Adrenal gland (tissue), 9 donors: ENCODE measurements at regions not wholly inside any gene's neighbourhood (a gene's known extent, or its start where the extent isn't known, plus 50 kb on each side); places are given as distances from the start of the nearest gene placed in this dataset.
A peak's percentile ranks its signal among the peaks of the same experiment; 100 is the strongest.

ENCODE experiments used
- DNase-seq, 7 donors: peaks; one replicate each; pipeline ENCODE4 v3.0.0-alpha.2; 2019 to 2020
- H3K27ac ChIP-seq, 5 donors: fragments of 200-600 bp; sonication (generic) in 4 of 5; 1 replicate in 3 of 5; 2 replicates in 2 of 5; pipeline versions ENCODE4 v1.5.1 to v1.8.0; 2016 to 2020; ENCODE audit warnings: mild to moderate bottlenecking in 1 of 5
- H3K27me3 ChIP-seq: fragments of 200-600 bp; 2 replicates; pipeline ENCODE4 v1.8.0; 2021
- H3K36me3 ChIP-seq, 2 donors: fragments of 200-600 bp; replicated peaks in 1 of 2; 1 replicate in 1 of 2; 2 replicates in 1 of 2; pipeline versions ENCODE4 v1.5.1 to v1.8.0; 2018 to 2022
- H3K4me1 ChIP-seq, 2 donors: fragments of 200-600 bp; replicated peaks in 1 of 2; 1 replicate in 1 of 2; 2 replicates in 1 of 2; pipeline versions ENCODE4 v1.5.1 to v1.8.0; 2018 to 2021
- H3K4me3 ChIP-seq, 4 donors: fragments of 200-600 bp; sonication (generic) in 3 of 4; one replicate each; pipeline ENCODE4 v1.5.1; 2016 to 2018
- H3K9me3 ChIP-seq, 3 donors: fragments of 200-600 bp; sonication (generic) in 1 of 3; replicated peaks in 1 of 3; 1 replicate in 2 of 3; 2 replicates in 1 of 3; pipeline versions ENCODE4 v1.5.1 to v1.8.0; 2016 to 2021
- CTCF ChIP-seq, 6 experiments: fragments of 450-650 bp in 4 of 6; fragments of 200-600 bp in 2 of 6; sonication (generic) in 1 of 6; IDR thresholded peaks; 1 replicate in 5 of 6; 2 replicates in 1 of 6; pipeline versions ENCODE4 v1.5.1 to v1.8.0; 2016 to 2021; ENCODE audit warnings: antibody characterized with exemption in 6 of 6, mild to moderate bottlenecking in 2 of 6, moderate library complexity in 1 of 6
- POLR2A ChIP-seq, 2 donors: fragments of 450-650 bp; IDR thresholded peaks; one replicate each; pipeline ENCODE4 v1.6.1; 2017; ENCODE audit warnings: antibody characterized with exemption in 2 of 2, mild to moderate bottlenecking in 2 of 2, moderate library complexity in 1 of 2
- WGBS, 4 donors: extraction: QIAGEN DNeasy Blood & Tissue Kit in 2 of 4; methylation state at CpG; one replicate each; pipeline versions ENCODE4 v1.1.5 to v1.1.7; 2013 to 2017; 5-methylcytosine and 5-hydroxymethylcytosine counted together
- intact Hi-C, 2 donors: fragments of 100-400 bp; cut with DNase I; formaldehyde crosslinking; loops; one replicate each; pipeline versions ENCODE4 v1.14.1 to v1.15.0; 2022 to 2023
- donor health status: healthy with polysubstance abuse.
- donor health status: Bipolar disorder and iron deficiency.
- donor health status: DM: yes; HTN: yes; CAD: no.
- donor health status: DM: no; HTN: no; CAD: no.
- donor health status: DM: no; HTN: no; CAD: no.

DNA sequence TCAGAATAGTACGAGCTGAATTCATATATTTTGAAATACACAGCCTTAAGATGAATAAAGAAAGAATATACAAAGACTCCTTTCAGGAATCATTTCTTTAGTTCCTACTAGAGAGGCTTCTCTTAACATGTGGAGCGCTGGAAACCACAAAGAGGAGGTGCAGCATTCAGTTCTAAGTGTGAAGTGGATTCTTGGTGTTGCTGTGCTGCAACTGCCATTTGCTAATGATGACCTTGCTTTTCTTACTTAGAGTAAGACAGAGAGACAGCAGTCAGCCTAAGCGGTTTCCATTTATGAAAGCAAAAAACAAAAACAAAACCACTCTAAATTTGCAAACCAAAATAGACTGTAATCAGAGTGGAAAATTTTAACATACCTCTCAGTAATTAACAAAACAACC is 629.0 kb downstream of the EPHA7 start:
- intact Hi-C loops: no loop called here
- H3K9me3 ChIP-seq: no peaks in the 10 kb centered on the region
- no peaks in the 10 kb centered on the region for H3K4me1 ChIP-seq
- no peak for DNase-seq
- no peak overlapping the region for H3K4me3 ChIP-seq
- no peaks in the 10 kb centered on the region for H3K27me3 ChIP-seq
- no peak overlapping the region for H3K27ac ChIP-seq
- 47 to 65% (median 57%) methylated on average over 3 of the region's 3 CpGs for WGBS, 4 donors
- H3K36me3 ChIP-seq: no peaks in the 10 kb centered on the region
- no peak for TF ChIP-seq POLR2A (IDR thresholded peaks at IDR 0.05)
- TF ChIP-seq CTCF (IDR thresholded peaks at IDR 0.05): no peak

- intact Hi-C loops: no loop called here
- no peak for DNase-seq
- Histone ChIP-seq H3K27ac (no peak overlapping the region), H3K4me3 (no peak overlapping the region), H3K9me3 (no peaks in the 10 kb centered on the region), H3K36me3 (no peaks in the 10 kb centered on the region), H3K27me3 (no peaks in the 10 kb centered on the region), H3K4me1 (no peaks in the 10 kb centered on the region)
- no peak for TF ChIP-seq CTCF (IDR thresholded peaks at IDR 0.05)
- no peak for TF ChIP-seq POLR2A (IDR thresholded peaks at IDR 0.05)
- 48 to 68% (median 59%) methylated on average over 1 of the region's 1 CpG for WGBS, 4 donors
These were observed 635.1 kb downstream of the EPHA7 start for GRCh38 chr6:92784235-92784634.

- no peaks in the 10 kb centered on the region for H3K36me3 ChIP-seq
- H3K4me3 ChIP-seq: no peak overlapping the region
- H3K27me3 ChIP-seq: no peaks in the 10 kb centered on the region
- WGBS, 4 donors: 5 to 13% (median 10%) methylated on average over 1 of the region's 1 CpG
- no peaks in the 10 kb centered on the region for H3K9me3 ChIP-seq
- TF ChIP-seq POLR2A (IDR thresholded peaks at IDR 0.05) (no peak), CTCF (IDR thresholded peaks at IDR 0.05) (no peak)
- H3K4me1 ChIP-seq: no peaks in the 10 kb centered on the region
- no peak overlapping the region for H3K27ac ChIP-seq
- DNase-seq: peak in 6 of 7 donors; percentile 16 to 65 (median 46)
- intact Hi-C loops: no loop called here
These were observed 639.6 kb downstream of the EPHA7 start for GRCh38 chr6:92779746-92780145.

DNA sequence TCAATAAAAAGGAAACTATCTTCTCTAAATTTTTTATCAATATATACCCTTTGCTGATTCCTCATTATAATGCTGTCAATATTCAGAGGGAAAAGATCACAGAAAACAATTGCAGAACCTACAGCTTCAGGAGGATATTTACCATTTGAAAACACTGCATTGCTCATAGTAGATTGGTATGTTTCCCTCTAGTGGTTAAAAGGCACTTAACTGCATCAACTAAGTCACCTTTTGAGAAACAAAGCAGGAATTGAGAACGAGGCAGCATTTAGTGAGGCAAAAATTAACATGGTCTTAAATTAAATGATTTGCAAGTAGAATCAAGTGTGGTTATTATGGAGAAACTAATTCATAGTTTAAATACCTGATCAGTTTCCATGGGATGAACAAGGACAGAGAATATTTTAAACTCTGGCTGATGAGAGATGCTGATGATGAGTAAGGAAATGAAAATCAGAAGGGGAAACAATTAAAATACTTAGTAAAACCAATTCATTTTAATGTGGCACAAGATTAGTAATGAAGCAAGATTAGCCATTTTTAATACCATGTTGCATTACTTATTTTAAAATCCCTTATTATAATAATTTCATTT is 642.1 kb downstream of the EPHA7 start:
- no peak overlapping the region for H3K27ac ChIP-seq
- 22 to 32% (median 26%) methylated on average over 1 of the region's 1 CpG for WGBS, 4 donors
- no peaks in the 10 kb centered on the region for H3K9me3 ChIP-seq
- H3K27me3 ChIP-seq: no peaks in the 10 kb centered on the region
- TF ChIP-seq CTCF (IDR thresholded peaks at IDR 0.05) (peak in 4 of 6 experiments; percentile 15 to 44 (median 30)), POLR2A (IDR thresholded peaks at IDR 0.05) (no peak)
- H3K4me3 ChIP-seq: no peak overlapping the region
- H3K36me3 ChIP-seq: no peaks in the 10 kb centered on the region
- no peak for DNase-seq
- no peaks in the 10 kb centered on the region for H3K4me1 ChIP-seq
- intact Hi-C loops: no loop called here
